ENCODE measurements at regions not wholly inside any gene's neighbourhood (a gene's known extent, or its start where the extent isn't known, plus 50 kb on each side); places are given as distances from the start of the nearest gene placed in this dataset.

DNA sequence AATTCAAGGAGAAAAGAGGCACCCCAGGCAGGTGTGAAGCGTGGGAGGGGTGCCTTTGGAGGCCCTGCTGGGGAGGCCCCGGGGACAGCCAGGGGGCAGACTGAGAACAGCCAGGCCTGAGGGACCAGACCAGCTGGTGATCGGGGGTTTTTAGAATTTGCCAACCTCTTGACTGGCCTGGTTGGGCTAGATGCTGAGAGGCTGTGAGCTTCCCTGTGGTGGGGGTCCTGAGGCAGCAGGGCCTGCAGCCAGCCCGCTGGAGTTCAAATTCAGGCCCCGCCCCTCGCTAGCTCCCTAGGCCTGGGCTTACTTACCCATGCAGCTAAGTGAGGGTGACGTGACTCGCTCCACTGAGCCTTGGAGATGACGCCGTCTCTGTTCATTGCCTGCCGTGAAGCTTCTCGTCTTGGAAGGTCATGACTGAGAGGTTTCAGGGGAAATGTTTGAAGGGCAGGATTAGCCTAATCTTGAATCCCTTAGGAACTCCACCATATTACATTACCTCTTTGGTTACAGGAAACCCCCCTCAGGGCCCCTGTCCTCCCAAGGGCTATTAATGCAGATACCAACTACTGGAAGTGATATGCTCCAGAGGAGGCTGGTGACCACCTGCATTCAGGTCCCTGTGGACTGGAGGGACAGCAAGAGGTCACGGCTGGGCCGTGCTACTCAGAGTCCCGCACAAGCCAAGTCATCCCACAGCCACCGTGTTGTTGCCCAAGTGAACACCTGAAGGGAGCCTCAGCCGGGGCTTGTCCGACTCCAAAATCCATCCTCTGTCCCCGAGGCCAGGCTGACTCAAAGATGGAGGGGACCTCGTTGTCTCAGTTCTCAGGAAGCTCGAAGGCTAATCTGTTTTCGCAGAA lies 73.9 kb upstream of the DUSP22 start (continued):
- TF ChIP-seq BACH1 (IDR thresholded peaks at IDR 0.05; ENCODE audit: borderline replicate concordance) (0 out of 2 replicates have a peak, but pooled peaks have one; percentile 21), JUNB (IDR thresholded peaks at IDR 0.05) (peak; percentile 26; the same call in 1 of the 2 replicates), RB1 (IDR thresholded peaks at IDR 0.05; ENCODE audit: borderline replicate concordance) (peak; percentile 28; the same call in 1 of the 2 replicates), ATF7 (IDR thresholded peaks at IDR 0.05; ENCODE audit: low read depth) (peak; percentile 87), IKZF1 (conservative IDR thresholded peaks at IDR 0.05) (peak; percentile 77), BHLHE40 (IDR thresholded peaks at IDR 0.05; ENCODE audit: borderline replicate concordance in 1 of 2, low read depth in 2 of 2, low read length in 1 of 2) (peak in 1 of 2 experiments; percentile 33; a peak in 1 of 4 replicates), MEF2B (IDR thresholded peaks at IDR 0.05; ENCODE audit: partially characterized antibody, poor library complexity, severe bottlenecking) (peak; percentile 77), IKZF2 (IDR thresholded peaks at IDR 0.05) (peak; percentile 72 to 78; a peak in 3 of 4 replicates), FOXM1 (IDR thresholded peaks at IDR 0.05; ENCODE audit: low read depth, low read length) (no peak), ETV6 (conservative IDR thresholded peaks at IDR 0.05 in 1 of 2, IDR thresholded peaks at IDR 0.05 in 1 of 2; ENCODE audit: borderline replicate concordance in 1 of 2, low read depth in 1 of 2) (0 out of 4 replicates have a peak, but pooled peaks of 1 of the 2 experiments have one; percentile 49), SMARCA5 (IDR thresholded peaks at IDR 0.05) (peak; percentile 87), KLF5 (IDR thresholded peaks at IDR 0.05; ENCODE audit: partially characterized antibody) (no peak), ZNF207 (IDR thresholded peaks at IDR 0.05; ENCODE audit: borderline replicate concordance) (no peak), CHD4 (IDR thresholded peaks at IDR 0.05) (peak; percentile 49; the same call in 1 of the 2 replicates), GATAD2B (conservative IDR thresholded peaks at IDR 0.05; ENCODE audit: low read depth) (0 out of 2 replicates have a peak, but pooled peaks have one; percentile 69), TARDBP (IDR thresholded peaks at IDR 0.05; ENCODE audit: borderline replicate concordance) (0 out of 2 replicates have a peak, but pooled peaks have one; percentile 37), EED (IDR thresholded peaks at IDR 0.05; ENCODE audit: low read depth) (peak; percentile 90; the same call in 1 of the 2 replicates)
- TF ChIP-seq, protein P1, sequence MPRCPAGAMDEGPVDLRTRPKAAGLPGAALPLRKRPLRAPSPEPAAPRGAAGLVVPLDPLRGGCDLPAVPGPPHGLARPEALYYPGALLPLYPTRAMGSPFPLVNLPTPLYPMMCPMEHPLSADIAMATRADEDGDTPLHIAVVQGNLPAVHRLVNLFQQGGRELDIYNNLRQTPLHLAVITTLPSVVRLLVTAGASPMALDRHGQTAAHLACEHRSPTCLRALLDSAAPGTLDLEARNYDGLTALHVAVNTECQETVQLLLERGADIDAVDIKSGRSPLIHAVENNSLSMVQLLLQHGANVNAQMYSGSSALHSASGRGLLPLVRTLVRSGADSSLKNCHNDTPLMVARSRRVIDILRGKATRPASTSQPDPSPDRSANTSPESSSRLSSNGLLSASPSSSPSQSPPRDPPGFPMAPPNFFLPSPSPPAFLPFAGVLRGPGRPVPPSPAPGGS (IDR thresholded peaks at IDR 0.05; ENCODE audit: borderline replicate concordance, insufficient read depth, low read depth, low read length, poor library complexity, severe bottlenecking), result peak; percentile 78
- TF ChIP-seq, protein P2, sequence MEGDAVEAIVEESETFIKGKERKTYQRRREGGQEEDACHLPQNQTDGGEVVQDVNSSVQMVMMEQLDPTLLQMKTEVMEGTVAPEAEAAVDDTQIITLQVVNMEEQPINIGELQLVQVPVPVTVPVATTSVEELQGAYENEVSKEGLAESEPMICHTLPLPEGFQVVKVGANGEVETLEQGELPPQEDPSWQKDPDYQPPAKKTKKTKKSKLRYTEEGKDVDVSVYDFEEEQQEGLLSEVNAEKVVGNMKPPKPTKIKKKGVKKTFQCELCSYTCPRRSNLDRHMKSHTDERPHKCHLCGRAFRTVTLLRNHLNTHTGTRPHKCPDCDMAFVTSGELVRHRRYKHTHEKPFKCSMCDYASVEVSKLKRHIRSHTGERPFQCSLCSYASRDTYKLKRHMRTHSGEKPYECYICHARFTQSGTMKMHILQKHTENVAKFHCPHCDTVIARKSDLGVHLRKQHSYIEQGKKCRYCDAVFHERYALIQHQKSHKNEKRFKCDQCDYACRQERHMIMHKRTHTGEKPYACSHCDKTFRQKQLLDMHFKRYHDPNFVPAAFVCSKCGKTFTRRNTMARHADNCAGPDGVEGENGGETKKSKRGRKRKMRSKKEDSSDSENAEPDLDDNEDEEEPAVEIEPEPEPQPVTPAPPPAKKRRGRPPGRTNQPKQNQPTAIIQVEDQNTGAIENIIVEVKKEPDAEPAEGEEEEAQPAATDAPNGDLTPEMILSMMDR (IDR thresholded peaks at IDR 0.05 in 2 of 3, conservative IDR thresholded peaks at IDR 0.05 in 1 of 3; ENCODE audit: control insufficient read depth in 2 of 3, extremely low read depth in 1 of 3, insufficient read depth in 1 of 3, low read depth in 3 of 3, low read length in 3 of 3), result peak; percentile 22 to 40 (median 24); a peak in 4 of 6 replicates
